HG03565 (cell line): ENCODE measurements at regions not wholly inside any gene's neighbourhood (a gene's known extent, or its start where the extent isn't known, plus 50 kb on each side); places are given as distances from the start of the nearest gene placed in this dataset.

ENCODE experiments used
- ATAC-seq: cut with Tn5 transposase; IDR thresholded peaks from one replicate; pipeline ENCODE4 v1.9.1; 2021; ENCODE audit warnings: mild to moderate bottlenecking, moderate library complexity; ENCODE audit not compliant: unreplicated experiment

GRCh38 chr16:86181526-86181925 is 282.6 kb downstream of the IRF8 start:
- ATAC-seq, result no peak

- ATAC-seq, result no peak
Observed at GRCh38 chr16:86184185-86184584, 285.2 kb downstream of the IRF8 start.

- no peak for ATAC-seq
Observed at GRCh38 chr16:86185089-86185488, 286.1 kb downstream of the IRF8 start.

- ATAC-seq, result no peak
Observed at GRCh38 chr16:86186313-86186712, 287.4 kb downstream of the IRF8 start.

- ATAC-seq, result no peak
Observed at GRCh38 chr16:86189934-86190333, 291.0 kb downstream of the IRF8 start.

GRCh38 chr16:86191663-86192062 is 292.7 kb downstream of the IRF8 start:
- ATAC-seq, result no peak

GRCh38 chr16:86193528-86194193 is 294.7 kb downstream of the IRF8 start:
- no peak for ATAC-seq

GRCh38 chr16:86195863-86196630 is 297.1 kb downstream of the IRF8 start:
- ATAC-seq, result no peak

- no peak for ATAC-seq
Observed at GRCh38 chr16:86196687-86197391, 297.9 kb downstream of the IRF8 start.

- ATAC-seq, result no peak
Observed at GRCh38 chr16:86198206-86199118, 299.5 kb downstream of the IRF8 start.

- no peak for ATAC-seq
Observed at GRCh38 chr16:86199182-86199581, 300.2 kb downstream of the IRF8 start.

- no peak for ATAC-seq
Observed at GRCh38 chr16:86199871-86200695, 301.1 kb downstream of the IRF8 start.

GRCh38 chr16:86200722-86201121 is 301.8 kb downstream of the IRF8 start:
- ATAC-seq, result no peak

GRCh38 chr16:86201746-86202145 is 302.8 kb downstream of the IRF8 start:
- no peak for ATAC-seq

GRCh38 chr16:86202267-86202666 is 303.3 kb downstream of the IRF8 start:
- ATAC-seq, result no peak

GRCh38 chr16:86202760-86203426 is 303.9 kb downstream of the IRF8 start:
- ATAC-seq, result no peak

GRCh38 chr16:86203557-86204275 is 304.8 kb downstream of the IRF8 start:
- ATAC-seq, result no peak

GRCh38 chr16:86205521-86206245 is 304.6 kb upstream of the FOXF1 start:
- ATAC-seq, result no peak
